HCT116 (cell line): ENCODE measurements at regions not wholly inside any gene's neighbourhood (a gene's known extent, or its start where the extent isn't known, plus 50 kb on each side); places are given as distances from the start of the nearest gene placed in this dataset.

Source experiments
- ATAC-seq: fragments of 200-7000 bp; cut with Tn5 transposase; 2 replicates; pipeline ENCODE4 v1.9.1; 2020; ENCODE audit warnings: mild to moderate bottlenecking, moderate library complexity
- BruUV-seq: library from RNA; stranded (reverse); fragments of 400-500 nt; replicated peaks from 2 replicates; lab custom pipeline; 2021; lab: Mats Ljungman, UMichigan
- CTCF ChIA-PET: fragments of 300-600 bp; sonication (Branson Sonifier 250); formaldehyde crosslinking; loops from one replicate; lab custom pipeline; 2021; ENCODE audit warnings: antibody characterized with exemption; lab: Charles Lee
- POLR2A ChIA-PET: fragments of 300-600, 350-600 bp; sonication (Branson Sonifier 250); formaldehyde crosslinking; loops from one replicate; lab custom pipeline; 2021; ENCODE audit warnings: antibody characterized with exemption; lab: Charles Lee
- RAD21 ChIA-PET, 2 experiments: fragments of 300-600 bp; sonication (Branson Sonifier 250); formaldehyde crosslinking; loops; one replicate each; lab custom pipeline; 2023; ENCODE audit warnings: low total read pairs in 2 of 2; ENCODE audit not compliant: uncharacterized antibody in 2 of 2, unreplicated experiment in 2 of 2, low non-redundant PET in 1 of 2; lab: Charles Lee
- DNase-seq: peaks from one replicate; pipeline ENCODE4 v3.0.0-alpha.2; 2010; ENCODE audit warnings: low read depth, low spot score
- H2AFZ ChIP-seq: fragments of 200-600 bp; shearing (Covaris generic), sonication (generic); 2 replicates; pipeline ENCODE4 v1.6.1; 2017; ENCODE audit warnings: low read depth, mixed run types, mixed read lengths, antibody characterized with exemption, low read length; ENCODE audit not compliant: poor library complexity, severe bottlenecking
- H3K27ac ChIP-seq: 2 replicates; pipeline ENCODE4 v1.5.1; 2012; ENCODE audit warnings: low read depth, low read length
- H3K27me3 ChIP-seq: fragments of 200-600 bp; sonication (generic); 2 replicates; pipeline ENCODE4 v1.6.1; 2016; ENCODE audit warnings: mixed run types, low read length, mixed read lengths; ENCODE audit not compliant: insufficient read depth
- H3K36me3 ChIP-seq, 2 experiments: fragments of 200-500 bp in 1 of 2; fragments of 200-600 bp in 1 of 2; sonication (Bioruptor generic) in 1 of 2; sonication (generic) in 1 of 2; 2 replicates each; pipeline versions ENCODE4 v1.5.1 to v1.6.1; 2014 to 2016; ENCODE audit warnings: low read length in 2 of 2, inconsistent platforms in 1 of 2, mixed read lengths in 1 of 2, mixed run types in 1 of 2; ENCODE audit not compliant: insufficient read depth in 2 of 2, control insufficient read depth in 1 of 2
- H3K4me1 ChIP-seq, 2 experiments: fragments of 200-600 bp in 1 of 2; sonication (generic) in 1 of 2; 2 replicates each; pipeline versions ENCODE4 v1.5.1 to v1.6.1; 2012 to 2017; ENCODE audit warnings: low read length in 2 of 2, inconsistent platforms in 1 of 2, mild to moderate bottlenecking in 1 of 2, mixed read lengths in 1 of 2, mixed run types in 1 of 2, moderate library complexity in 1 of 2; ENCODE audit not compliant: insufficient read depth in 2 of 2, control insufficient read depth in 1 of 2
- H3K4me2 ChIP-seq: fragments of 200-600 bp; sonication (generic); 2 replicates; pipeline ENCODE4 v1.6.1; 2017; ENCODE audit warnings: mixed run types, low read length, mixed read lengths
- H3K4me3 ChIP-seq, 2 experiments: fragments of 200-600 bp in 1 of 2; sonication (generic) in 1 of 2; replicated peaks in 1 of 2; 2 replicates each; pipeline ENCODE4 v1.5.1; 2011 to 2016; ENCODE audit warnings: low read length in 2 of 2, control low read depth in 1 of 2, low read depth in 1 of 2, mild to moderate bottlenecking in 1 of 2, mixed read lengths in 1 of 2, mixed run types in 1 of 2
- H3K79me2 ChIP-seq: fragments of 200-600 bp; sonication (generic); 2 replicates; pipeline ENCODE4 v1.6.1; 2017; ENCODE audit warnings: mild to moderate bottlenecking, mixed run types, low read length, moderate library complexity, mixed read lengths; ENCODE audit not compliant: insufficient read depth
- H3K9ac ChIP-seq: fragments of 200-600 bp; sonication (generic); 2 replicates; pipeline ENCODE4 v1.6.1; 2016; ENCODE audit warnings: low read length, mixed read lengths
- H3K9me2 ChIP-seq: fragments of 200-600 bp; sonication (generic), shearing (Covaris generic); 2 replicates; pipeline ENCODE4 v1.6.1; 2017; ENCODE audit warnings: mixed run types, mild to moderate bottlenecking, moderate library complexity; ENCODE audit not compliant: insufficient read depth
- H3K9me3 ChIP-seq, 2 experiments: fragments of 200-500 bp in 1 of 2; fragments of 200-600 bp in 1 of 2; sonication (Bioruptor generic) in 1 of 2; sonication (generic) in 1 of 2; 2 replicates each; pipeline ENCODE4 v1.6.1; 2014 to 2017; ENCODE audit warnings: low read length in 2 of 2, mixed read lengths in 2 of 2, inconsistent platforms in 1 of 2, low read depth in 1 of 2, mild to moderate bottlenecking in 1 of 2, mixed run types in 1 of 2, moderate library complexity in 1 of 2; ENCODE audit not compliant: control insufficient read depth in 1 of 2, insufficient read depth in 1 of 2
- H4K20me1 ChIP-seq: fragments of 200-600 bp; sonication (generic), shearing (Covaris generic); 2 replicates; pipeline ENCODE4 v1.6.1; 2017; ENCODE audit warnings: mixed run types, mild to moderate bottlenecking, moderate library complexity; ENCODE audit not compliant: insufficient read depth
- ZFX ChIP-seq: fragments of 450-650 bp; IDR thresholded peaks from 2 replicates; pipeline ENCODE4 v1.6.1; 2017
- intact Hi-C: fragments of 100-400 bp; cut with micrococcal nuclease; formaldehyde crosslinking; loops from 2 replicates; pipeline ENCODE4 v1.10.0; 2022

DNA sequence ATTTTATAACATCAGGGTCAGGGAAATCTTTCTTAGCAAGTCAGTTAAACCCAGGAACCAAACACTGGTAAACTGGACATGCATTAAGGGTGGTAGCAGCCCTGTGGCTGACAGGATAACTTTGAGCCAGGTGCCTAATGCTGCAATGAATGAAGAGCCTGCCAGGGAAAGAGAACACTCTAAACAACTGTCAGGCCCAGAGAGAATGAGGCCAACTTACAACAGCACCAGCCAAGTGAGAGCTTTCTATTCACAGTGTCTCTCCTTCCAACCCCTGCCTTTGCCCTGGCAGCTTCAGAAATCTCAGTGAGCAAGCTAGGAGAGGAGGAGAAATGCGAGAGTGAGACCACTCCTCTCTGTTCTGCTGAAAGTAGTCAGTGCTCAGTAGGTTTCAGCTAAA is 50.4 kb upstream of the ATP2C1 start:
- intact Hi-C loops = no loop called here
- TF ChIP-seq ZFX = no peak
- no peak for DNase-seq

More for the DNA sequence above, 50.4 kb upstream of the ATP2C1 start:
- POLR2A ChIA-PET = no interaction called here
- CTCF ChIA-PET = no interaction called here
- Histone ChIP-seq H3K79me2 (no peaks in the 10 kb centered on the region), H3K9me2 (no peaks in the 10 kb centered on the region), H3K4me3 (no peak overlapping the region), H3K9me3 (no peaks in the 10 kb centered on the region), H3K27me3 (peaks cover 5% of the 10 kb centered on the region; the same call in 1 of the 2 replicates), H2AFZ (no peak overlapping the region), H3K36me3 (no peaks in the 10 kb centered on the region), H3K4me2 (no peak overlapping the region), H3K27ac (no peak overlapping the region), H3K4me1 (no peaks in the 10 kb centered on the region), H4K20me1 (no peaks in the 10 kb centered on the region), H3K9ac (no peak overlapping the region)
- RAD21 ChIA-PET = no interaction called here
- BruUV-seq = no TSS peak
- no peak for ATAC-seq
